ENCODE measurements at regions not wholly inside any gene's neighbourhood (a gene's known extent, or its start where the extent isn't known, plus 50 kb on each side); places are given as distances from the start of the nearest gene placed in this dataset.

DNA sequence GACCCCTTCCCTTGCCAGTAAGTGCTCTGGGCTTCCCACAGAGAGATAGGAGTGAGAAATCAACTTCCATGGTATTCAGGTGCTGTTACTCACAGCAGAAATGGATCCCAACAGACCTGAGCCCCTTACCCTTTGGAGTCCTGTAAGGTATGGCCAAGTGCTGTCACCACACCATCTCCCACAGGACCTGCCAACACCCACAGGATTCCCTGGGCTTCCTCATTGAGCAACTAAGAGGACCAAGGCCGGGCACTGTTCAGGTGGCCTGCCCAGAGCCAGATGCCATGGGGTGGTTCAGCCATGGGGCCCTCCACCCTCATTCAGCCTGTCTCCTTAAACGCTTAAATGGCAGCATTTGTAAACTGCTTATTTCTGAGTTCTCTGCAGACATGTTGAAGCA lies 166.2 kb downstream of the TRIM43 start:
- no peak for ATAC-seq
- TF ChIP-seq OSR1 (CRISPR knock-in tag; IDR thresholded peaks at IDR 0.05) (no peak), ZNF8 (CRISPR knock-in tag; IDR thresholded peaks at IDR 0.05) (no peak), POU6F1 (CRISPR knock-in tag; IDR thresholded peaks at IDR 0.05; ENCODE audit: borderline replicate concordance, low read depth) (no peak), ZC3H10 (CRISPR knock-in tag; IDR thresholded peaks at IDR 0.05) (no peak), ESRRG (CRISPR knock-in tag; IDR thresholded peaks at IDR 0.05) (no peak), BACH2 (CRISPR knock-in tag; IDR thresholded peaks at IDR 0.05; ENCODE audit: borderline replicate concordance) (no peak), RARB (CRISPR knock-in tag; IDR thresholded peaks at IDR 0.05) (no peak), TSHZ2 (CRISPR knock-in tag; IDR thresholded peaks at IDR 0.05) (no peak), TCF4 (CRISPR knock-in tag; IDR thresholded peaks at IDR 0.05; ENCODE audit: borderline replicate concordance) (no peak), ZNF70 (CRISPR knock-in tag; IDR thresholded peaks at IDR 0.05) (no peak), SNAI2 (CRISPR knock-in tag; IDR thresholded peaks at IDR 0.05) (no peak), CSDC2 (CRISPR knock-in tag; IDR thresholded peaks at IDR 0.05) (no peak), ISL1 (CRISPR knock-in tag; IDR thresholded peaks at IDR 0.05) (no peak), CREB5 (CRISPR knock-in tag; IDR thresholded peaks at IDR 0.05; ENCODE audit: low read depth) (no peak), ZNF565 (CRISPR knock-in tag; conservative IDR thresholded peaks at IDR 0.05; ENCODE audit: low read depth) (no peak)
- TF ChIP-seq, protein P1, sequence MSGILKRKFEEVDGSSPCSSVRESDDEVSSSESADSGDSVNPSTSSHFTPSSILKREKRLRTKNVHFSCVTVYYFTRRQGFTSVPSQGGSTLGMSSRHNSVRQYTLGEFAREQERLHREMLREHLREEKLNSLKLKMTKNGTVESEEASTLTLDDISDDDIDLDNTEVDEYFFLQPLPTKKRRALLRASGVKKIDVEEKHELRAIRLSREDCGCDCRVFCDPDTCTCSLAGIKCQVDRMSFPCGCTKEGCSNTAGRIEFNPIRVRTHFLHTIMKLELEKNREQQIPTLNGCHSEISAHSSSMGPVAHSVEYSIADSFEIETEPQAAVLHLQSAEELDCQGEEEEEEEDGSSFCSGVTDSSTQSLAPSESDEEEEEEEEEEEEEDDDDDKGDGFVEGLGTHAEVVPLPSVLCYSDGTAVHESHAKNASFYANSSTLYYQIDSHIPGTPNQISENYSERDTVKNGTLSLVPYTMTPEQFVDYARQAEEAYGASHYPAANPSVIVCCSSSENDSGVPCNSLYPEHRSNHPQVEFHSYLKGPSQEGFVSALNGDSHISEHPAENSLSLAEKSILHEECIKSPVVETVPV (CRISPR knock-in tag; IDR thresholded peaks at IDR 0.05), result no peak

DNA sequence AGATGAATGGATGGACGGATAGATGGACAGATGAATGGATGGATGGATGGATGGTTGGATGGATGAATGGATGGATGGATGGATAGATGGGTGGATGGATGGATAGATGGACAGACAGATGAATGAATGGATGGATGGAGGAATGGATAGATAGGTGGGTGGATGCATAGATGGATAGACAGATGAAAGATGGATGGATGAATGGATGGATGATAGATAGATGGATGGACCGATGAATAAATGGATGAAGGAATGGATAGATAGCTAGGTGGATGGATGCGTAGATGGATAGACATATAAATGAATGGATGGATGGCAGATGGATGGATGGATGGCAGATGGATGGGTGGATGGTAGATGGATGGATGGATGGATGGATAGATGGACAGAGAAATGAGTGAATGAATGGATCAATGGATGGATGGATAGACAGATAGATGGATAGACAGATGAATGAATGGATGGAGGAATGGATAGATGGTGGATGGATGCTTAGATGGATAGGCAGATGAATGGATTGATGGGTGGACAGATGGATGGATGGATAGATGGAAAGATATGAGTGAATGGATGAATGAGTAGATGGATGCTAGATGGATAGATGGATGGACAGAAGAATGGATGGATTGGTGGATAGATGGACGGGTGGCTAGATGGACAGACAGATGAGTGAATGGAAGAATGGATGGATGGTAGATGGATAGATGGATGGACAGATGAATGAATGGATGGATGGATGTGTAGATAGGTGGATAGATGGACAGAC lies 167.9 kb downstream of the TRIM43 start:
- no peak for TF ChIP-seq ESRRG (CRISPR knock-in tag; IDR thresholded peaks at IDR 0.05)
- TF ChIP-seq ZFP3 (CRISPR knock-in tag; IDR thresholded peaks at IDR 0.05), result no peak
- no peak for TF ChIP-seq ZNF565 (CRISPR knock-in tag; conservative IDR thresholded peaks at IDR 0.05; ENCODE audit: low read depth)
- no peak for TF ChIP-seq ZFP30 (CRISPR knock-in tag; IDR thresholded peaks at IDR 0.05)
- ATAC-seq, result no peak

DNA sequence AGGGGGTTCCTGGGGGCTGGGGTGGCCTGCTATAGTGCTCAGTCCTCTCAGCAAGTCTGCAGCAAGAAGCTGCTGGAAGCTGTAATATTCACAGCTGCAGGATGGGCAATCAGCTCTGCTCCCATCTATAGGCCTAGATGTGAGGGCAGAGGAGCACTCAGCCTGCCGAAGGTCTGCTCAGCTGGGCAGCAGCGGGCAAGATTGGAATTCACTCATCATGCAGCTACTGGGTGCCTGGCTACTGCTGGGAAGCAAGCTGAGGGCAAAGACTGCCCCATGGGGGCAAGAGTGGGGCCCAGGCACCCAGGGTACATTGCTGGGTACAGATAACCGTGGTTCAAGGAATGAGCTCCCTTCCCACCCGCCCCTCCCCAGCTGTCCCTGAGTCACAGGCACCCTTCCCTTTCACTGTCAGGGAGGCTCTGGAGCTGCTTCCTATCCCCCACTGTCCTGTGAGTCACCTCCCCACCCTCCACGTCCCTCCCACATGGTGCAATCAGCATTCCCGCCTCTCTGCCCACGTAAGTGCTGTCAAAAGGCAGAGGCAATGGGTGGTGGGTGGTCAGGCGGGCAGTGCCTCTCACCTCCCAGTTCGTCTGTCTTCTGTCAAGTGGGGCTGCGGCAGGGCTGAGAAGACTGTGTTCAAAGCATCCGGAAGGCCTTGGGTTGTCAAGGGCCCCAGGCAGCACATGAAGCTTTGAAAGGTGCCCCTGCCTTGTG lies 169.2 kb downstream of the TRIM43 start:
- TF ChIP-seq CSDC2 (CRISPR knock-in tag; IDR thresholded peaks at IDR 0.05) (no peak), ARNTL (CRISPR knock-in tag; IDR thresholded peaks at IDR 0.05; ENCODE audit: borderline replicate concordance, low read depth) (no peak), SNAI2 (CRISPR knock-in tag; IDR thresholded peaks at IDR 0.05) (no peak), ZNF565 (CRISPR knock-in tag; conservative IDR thresholded peaks at IDR 0.05; ENCODE audit: low read depth) (no peak), OSR1 (CRISPR knock-in tag; IDR thresholded peaks at IDR 0.05) (no peak), PPARA (CRISPR knock-in tag; IDR thresholded peaks at IDR 0.05; ENCODE audit: borderline replicate concordance) (no peak), ZNF8 (CRISPR knock-in tag; IDR thresholded peaks at IDR 0.05) (no peak), ZC3H10 (CRISPR knock-in tag; IDR thresholded peaks at IDR 0.05) (no peak), GLIS3 (CRISPR knock-in tag; IDR thresholded peaks at IDR 0.05) (no peak)
- ATAC-seq, result peak; percentile 63
